Thymus (tissue), 11 donors: ENCODE measurements at regions not wholly inside any gene's neighbourhood (a gene's known extent, or its start where the extent isn't known, plus 50 kb on each side); places are given as distances from the start of the nearest gene placed in this dataset.

Experiments
- DNase-seq, 9 donors: peaks; one replicate each; pipeline ENCODE4 v3.0.0-alpha.2; 2013; ENCODE audit warnings: low spot score in 9 of 9, low read depth in 6 of 9, missing footprints in 1 of 9
- H3K27ac ChIP-seq, 2 donors: one replicate each; pipeline ENCODE4 v1.5.1; 2013; ENCODE audit warnings: control low read depth in 1 of 2, low read depth in 1 of 2, low read length in 1 of 2, mild to moderate bottlenecking in 1 of 2, moderate library complexity in 1 of 2
- H3K27me3 ChIP-seq, 2 donors: one replicate each; pipeline ENCODE4 v1.5.1; 2013; ENCODE audit warnings: low read length in 1 of 2; ENCODE audit not compliant: control insufficient read depth in 2 of 2, insufficient read depth in 1 of 2
- H3K36me3 ChIP-seq, 2 donors: one replicate each; pipeline ENCODE4 v1.5.1; 2013; ENCODE audit warnings: low read length in 1 of 2, mild to moderate bottlenecking in 1 of 2, moderate library complexity in 1 of 2; ENCODE audit not compliant: control insufficient read depth in 2 of 2, insufficient read depth in 2 of 2
- H3K4me1 ChIP-seq, 2 donors: one replicate each; pipeline ENCODE4 v1.5.1; 2013; ENCODE audit warnings: low read length in 2 of 2; ENCODE audit not compliant: control insufficient read depth in 2 of 2, insufficient read depth in 2 of 2
- H3K4me3 ChIP-seq, 2 donors: one replicate each; pipeline ENCODE4 v1.5.1; 2013; ENCODE audit warnings: low read length in 2 of 2, control low read depth in 1 of 2, mild to moderate bottlenecking in 1 of 2
- H3K9me3 ChIP-seq, 2 donors: one replicate each; pipeline ENCODE4 v1.5.1; 2013; ENCODE audit warnings: low read length in 1 of 2, mild to moderate bottlenecking in 1 of 2; ENCODE audit not compliant: control insufficient read depth in 2 of 2, insufficient read depth in 1 of 2
- WGBS: extraction: QIAGEN DNeasy Blood & Tissue Kit; methylation state at CpG from one replicate; pipeline ENCODE4 v1.1.7; 2013; 5-methylcytosine and 5-hydroxymethylcytosine counted together
- donor health status: healthy.

- DNase-seq: no peak
- H3K4me3 ChIP-seq: no peak overlapping the region
- H3K27ac ChIP-seq: no peak overlapping the region
- H3K27me3 ChIP-seq: no peaks in the 10 kb centered on the region
- no peaks in the 10 kb centered on the region for H3K4me1 ChIP-seq
- 93% methylated on average over 44 of the region's 44 CpGs for WGBS
- H3K9me3 ChIP-seq: no peaks in the 10 kb centered on the region
- H3K36me3 ChIP-seq: no peaks in the 10 kb centered on the region
Measured at GRCh38 chr22:47390026-47390970, 627.8 kb downstream of the TBC1D22A start.

- WGBS: 79% methylated on average over 11 of the region's 11 CpGs
- H3K4me3 ChIP-seq: no peak overlapping the region
- no peak overlapping the region for H3K27ac ChIP-seq
- DNase-seq: no peak
- H3K27me3 ChIP-seq: no peaks in the 10 kb centered on the region
- no peaks in the 10 kb centered on the region for H3K36me3 ChIP-seq
- H3K9me3 ChIP-seq: no peaks in the 10 kb centered on the region
- no peaks in the 10 kb centered on the region for H3K4me1 ChIP-seq
Measured at GRCh38 chr22:47389201-47389600, 626.8 kb downstream of the TBC1D22A start.

- Histone ChIP-seq H3K9me3 (no peaks in the 10 kb centered on the region), H3K27me3 (no peaks in the 10 kb centered on the region), H3K36me3 (no peaks in the 10 kb centered on the region), H3K27ac (no peak overlapping the region), H3K4me3 (no peak overlapping the region), H3K4me1 (no peaks in the 10 kb centered on the region)
- 60% methylated on average over 5 of the region's 5 CpGs for WGBS
- DNase-seq: no peak
Measured at GRCh38 chr22:47388778-47389177, 626.3 kb downstream of the TBC1D22A start.

- H3K27ac ChIP-seq: no peak overlapping the region
- H3K27me3 ChIP-seq: no peaks in the 10 kb centered on the region
- H3K36me3 ChIP-seq: no peaks in the 10 kb centered on the region
- no peaks in the 10 kb centered on the region for H3K4me1 ChIP-seq
- WGBS: 77% methylated on average over 7 of the region's 7 CpGs
- H3K4me3 ChIP-seq: no peak overlapping the region
- no peaks in the 10 kb centered on the region for H3K9me3 ChIP-seq
- no peak for DNase-seq
Measured at GRCh38 chr22:47388331-47388730, 625.9 kb downstream of the TBC1D22A start.

GRCh38 chr22:47386812-47387510 lies 624.5 kb downstream of the TBC1D22A start:
- Histone ChIP-seq H3K27me3 (no peaks in the 10 kb centered on the region), H3K36me3 (no peaks in the 10 kb centered on the region), H3K4me1 (no peaks in the 10 kb centered on the region), H3K27ac (no peak overlapping the region), H3K9me3 (no peaks in the 10 kb centered on the region), H3K4me3 (no peak overlapping the region)
- WGBS: 90% methylated on average over 20 of the region's 20 CpGs
- DNase-seq: no peak

- DNase-seq: no peak
- no peaks in the 10 kb centered on the region for H3K9me3 ChIP-seq
- 80% methylated on average over 8 of the region's 8 CpGs for WGBS
- no peaks in the 10 kb centered on the region for H3K36me3 ChIP-seq
- no peak overlapping the region for H3K27ac ChIP-seq
- H3K27me3 ChIP-seq: no peaks in the 10 kb centered on the region
- H3K4me1 ChIP-seq: no peaks in the 10 kb centered on the region
- no peak overlapping the region for H3K4me3 ChIP-seq
Measured at GRCh38 chr22:47384977-47385376, 622.5 kb downstream of the TBC1D22A start.

- peaks cover 0 to 4% of the 10 kb centered on the region in 2 donors for H3K9me3 ChIP-seq
- WGBS: 91% methylated on average over 7 of the region's 7 CpGs
- H3K27me3 ChIP-seq: no peaks in the 10 kb centered on the region
- H3K27ac ChIP-seq: no peak overlapping the region
- H3K4me1 ChIP-seq: no peaks in the 10 kb centered on the region
- no peak overlapping the region for H3K4me3 ChIP-seq
- no peak for DNase-seq
- no peaks in the 10 kb centered on the region for H3K36me3 ChIP-seq
Measured at GRCh38 chr22:47382164-47382890, 619.9 kb downstream of the TBC1D22A start.

GRCh38 chr22:47381240-47381639 lies 618.8 kb downstream of the TBC1D22A start:
- no peak for DNase-seq
- H3K4me1 ChIP-seq: no peaks in the 10 kb centered on the region

GRCh38 chr22:47380692-47381091 lies 618.2 kb downstream of the TBC1D22A start:
- no peak for DNase-seq
- H3K27me3 ChIP-seq: no peaks in the 10 kb centered on the region
- no peaks in the 10 kb centered on the region for H3K4me1 ChIP-seq
- peaks cover 0 to 4% of the 10 kb centered on the region in 2 donors for H3K9me3 ChIP-seq
- no peaks in the 10 kb centered on the region for H3K36me3 ChIP-seq
- WGBS: 94% methylated on average over 5 of the region's 5 CpGs
- no peak overlapping the region for H3K27ac ChIP-seq
- no peak overlapping the region for H3K4me3 ChIP-seq

More at GRCh38 chr22:47381240-47381639, 618.8 kb downstream of the TBC1D22A start:
- WGBS: 94% methylated on average over 13 of the region's 14 CpGs
- no peaks in the 10 kb centered on the region for H3K36me3 ChIP-seq
- no peak overlapping the region for H3K4me3 ChIP-seq
- H3K27ac ChIP-seq: no peak overlapping the region
- peaks cover 0 to 4% of the 10 kb centered on the region in 2 donors for H3K9me3 ChIP-seq
- H3K27me3 ChIP-seq: no peaks in the 10 kb centered on the region
